CD4-positive, alpha-beta T cell treated with Interleukin-6 for 4 hours (primary cell): ENCODE measurements at regions not wholly inside any gene's neighbourhood (a gene's known extent, or its start where the extent isn't known, plus 50 kb on each side); places are given as distances from the start of the nearest gene placed in this dataset.
"Not testable (repeated sequence)": the region's sequence is repeated elsewhere in the genome, so short reads cannot be mapped to it uniquely, and the experiment has no call there.

Source experiments
- DNase-seq: peaks from one replicate; pipeline ENCODE4 v3.0.0-alpha.2; 2020; ENCODE audit warnings: mixed read lengths

- DNase-seq = no peak
Measured at GRCh38 chr7:20839196-20839735, 52.6 kb upstream of the SP8 start.

- DNase-seq = no peak
Measured at GRCh38 chr7:20839987-20840386, 53.3 kb upstream of the SP8 start.

- DNase-seq = no peak
Measured at GRCh38 chr7:20846791-20847190, 60.1 kb upstream of the SP8 start.

- DNase-seq = no peak
Measured at GRCh38 chr7:20858951-20859350, 72.3 kb upstream of the SP8 start.

GRCh38 chr7:20861468-20861867 lies 74.8 kb upstream of the SP8 start:
- DNase-seq = no peak

- DNase-seq = no peak
Measured at GRCh38 chr7:20862554-20862953, 75.9 kb upstream of the SP8 start.

GRCh38 chr7:20864221-20864620 lies 77.5 kb upstream of the SP8 start:
- no peak for DNase-seq

- no peak for DNase-seq
Measured at GRCh38 chr7:20865684-20866083, 79.0 kb upstream of the SP8 start.

- DNase-seq = no peak
Measured at GRCh38 chr7:20870977-20871376, 84.3 kb upstream of the SP8 start.

- DNase-seq = no peak
Measured at GRCh38 chr7:20892776-20893175, 106.1 kb upstream of the SP8 start.

- DNase-seq = no peak
Measured at GRCh38 chr7:20894806-20895205, 108.1 kb upstream of the SP8 start.

GRCh38 chr7:20895563-20895962 lies 108.9 kb upstream of the SP8 start:
- no peak for DNase-seq

GRCh38 chr7:20896996-20897395 lies 110.3 kb upstream of the SP8 start:
- DNase-seq = no peak

- DNase-seq = no peak
Measured at GRCh38 chr7:20906801-20907453, 120.2 kb upstream of the SP8 start.

- DNase-seq = no peak
Measured at GRCh38 chr7:20911081-20911480, 124.4 kb upstream of the SP8 start.

GRCh38 chr7:20913853-20914252 lies 127.2 kb upstream of the SP8 start:
- no peak for DNase-seq

- no peak for DNase-seq
Measured at GRCh38 chr7:20916311-20916710, 129.6 kb upstream of the SP8 start.

GRCh38 chr7:20917603-20918002 lies 130.9 kb upstream of the SP8 start:
- DNase-seq = no peak

- DNase-seq = no peak
Measured at GRCh38 chr7:20918156-20918555, 131.5 kb upstream of the SP8 start.

GRCh38 chr7:20927178-20927577 lies 140.5 kb upstream of the SP8 start:
- DNase-seq = not testable (repeated sequence)

GRCh38 chr7:20927976-20928375 lies 141.3 kb upstream of the SP8 start:
- DNase-seq = no peak

GRCh38 chr7:20929199-20929598 lies 142.5 kb upstream of the SP8 start:
- DNase-seq = no peak

GRCh38 chr7:20931739-20932138 lies 145.1 kb upstream of the SP8 start:
- no peak for DNase-seq

- no peak for DNase-seq
Measured at GRCh38 chr7:20932785-20933527, 146.3 kb upstream of the SP8 start.

- DNase-seq = no peak
Measured at GRCh38 chr7:20945451-20945850, 158.8 kb upstream of the SP8 start.
